CD4-positive, alpha-beta T cell treated with Interleukin-2 at 100 ng/mL for 4 hours (primary cell): ENCODE measurements at regions not wholly inside any gene's neighbourhood (a gene's known extent, or its start where the extent isn't known, plus 50 kb on each side); places are given as distances from the start of the nearest gene placed in this dataset.
"Not testable (repeated sequence)": the region's sequence is repeated elsewhere in the genome, so short reads cannot be mapped to it uniquely, and the experiment has no call there.

Experiments
- DNase-seq: peaks from one replicate; pipeline ENCODE4 v3.0.0-alpha.2; 2020; ENCODE audit warnings: low spot score

GRCh38 chr6:169862043-169862891 is 110.8 kb downstream of the ERMARD start:
- no peak for DNase-seq

GRCh38 chr6:169861431-169862042 is 110.1 kb downstream of the ERMARD start:
- DNase-seq, result no peak

- DNase-seq, result no peak
Measured at GRCh38 chr6:169859978-169860703, 108.7 kb downstream of the ERMARD start.

GRCh38 chr6:169859401-169859977 is 108.1 kb downstream of the ERMARD start:
- no peak for DNase-seq

- no peak for DNase-seq
Measured at GRCh38 chr6:169858935-169859351, 107.5 kb downstream of the ERMARD start.

GRCh38 chr6:169858293-169858934 is 107.0 kb downstream of the ERMARD start:
- no peak for DNase-seq

GRCh38 chr6:169857343-169858292 is 106.2 kb downstream of the ERMARD start:
- DNase-seq, result no peak

GRCh38 chr6:169856442-169857342 is 105.3 kb downstream of the ERMARD start:
- DNase-seq, result not testable (repeated sequence)

- no peak for DNase-seq
Measured at GRCh38 chr6:169854813-169855212, 103.4 kb downstream of the ERMARD start.

GRCh38 chr6:169854083-169854725 is 102.8 kb downstream of the ERMARD start:
- no peak for DNase-seq

- no peak for DNase-seq
Measured at GRCh38 chr6:169853196-169854082, 102.0 kb downstream of the ERMARD start.

- DNase-seq, result no peak
Measured at GRCh38 chr6:169852504-169853195, 101.2 kb downstream of the ERMARD start.

GRCh38 chr6:169851641-169852503 is 100.5 kb downstream of the ERMARD start:
- DNase-seq, result no peak

GRCh38 chr6:169850746-169851145 is 99.3 kb downstream of the ERMARD start:
- DNase-seq, result no peak

- no peak for DNase-seq
Measured at GRCh38 chr6:169850154-169850553, 98.7 kb downstream of the ERMARD start.

- no peak for DNase-seq
Measured at GRCh38 chr6:169849396-169849795, 98.0 kb downstream of the ERMARD start.

- DNase-seq, result no peak
Measured at GRCh38 chr6:169848946-169849345, 97.5 kb downstream of the ERMARD start.
